ENCODE measurements at regions not wholly inside any gene's neighbourhood (a gene's known extent, or its start where the extent isn't known, plus 50 kb on each side); places are given as distances from the start of the nearest gene placed in this dataset.

DNA sequence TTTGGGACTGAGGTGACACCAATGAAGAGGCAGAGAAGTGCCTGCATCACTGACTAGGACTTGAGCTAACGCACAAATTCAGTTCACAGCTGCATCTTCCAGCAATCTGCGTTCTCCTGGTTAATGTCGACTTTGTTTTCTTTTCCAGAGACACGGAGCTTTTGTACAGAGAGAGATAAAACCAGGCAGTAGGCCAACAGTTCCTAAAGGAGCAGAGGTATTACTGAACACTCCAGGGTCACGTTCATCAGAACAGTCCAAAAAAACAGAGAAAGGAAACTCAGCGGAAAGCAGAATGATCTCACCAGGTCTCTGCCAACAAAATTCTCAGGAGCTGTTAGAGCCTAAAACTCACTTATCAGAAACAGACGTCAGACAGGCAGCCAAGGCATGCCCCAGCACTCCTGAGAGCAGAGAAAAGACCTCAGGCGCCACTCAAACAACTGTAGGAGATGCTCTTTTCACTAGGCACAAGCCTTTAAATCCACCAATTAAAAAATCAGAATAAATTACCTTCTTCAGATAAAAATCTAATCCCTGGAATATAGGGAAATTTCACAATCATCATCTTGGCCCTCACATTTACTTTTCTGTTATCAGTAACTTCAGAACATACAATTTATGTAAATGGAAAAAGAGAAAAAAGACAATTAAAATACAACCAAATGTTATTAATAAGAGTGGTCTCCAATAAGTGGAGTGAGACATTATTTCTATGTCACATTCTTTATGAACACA, 95.9 kb upstream of the SPTBN1 start:
- no peak for FAIRE-seq
- DNase-seq (ENCODE audit: insufficient read length, low spot score): no peak

DNA sequence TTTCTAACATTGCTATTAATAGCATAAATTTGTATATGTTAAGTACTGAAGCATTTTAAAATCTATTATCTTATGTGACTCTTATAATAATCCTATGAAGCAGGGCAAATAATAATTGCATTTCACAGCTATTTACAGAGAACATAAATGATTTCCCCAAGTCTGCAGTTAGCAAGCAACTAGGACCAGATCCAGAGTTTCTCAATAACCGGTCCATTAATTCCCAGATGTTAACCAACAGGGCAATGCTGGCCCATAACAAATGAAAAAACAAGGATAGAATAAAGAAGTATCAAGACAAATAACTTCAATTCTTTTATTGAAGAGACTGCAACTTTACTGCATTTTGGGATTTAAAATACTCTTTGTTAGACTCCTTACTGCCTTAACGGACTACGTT, 91.7 kb upstream of the SPTBN1 start:
- DNase-seq (ENCODE audit: insufficient read length, low spot score) (no peak), FAIRE-seq (no peak)

DNA sequence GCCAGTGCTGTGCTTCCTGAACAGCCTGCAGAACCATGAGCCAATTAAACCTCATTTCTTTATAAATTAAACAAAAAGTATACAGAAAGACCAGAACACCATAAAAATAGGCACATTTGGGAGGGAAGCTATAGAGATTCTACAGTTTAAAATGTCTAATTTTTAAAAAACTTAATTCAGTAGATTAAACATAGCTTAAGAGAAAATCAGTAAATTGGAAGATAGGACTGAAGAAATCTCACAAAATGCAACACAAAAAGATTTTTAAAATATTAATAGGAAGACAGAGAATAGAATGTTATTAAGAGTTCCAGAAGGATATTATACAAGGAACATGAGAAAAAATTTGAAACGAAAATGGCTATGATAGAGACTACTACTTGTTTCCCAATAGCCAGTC, 90.5 kb upstream of the SPTBN1 start:
- no peak for FAIRE-seq
- no peak for DNase-seq (ENCODE audit: insufficient read length, low spot score)

DNA sequence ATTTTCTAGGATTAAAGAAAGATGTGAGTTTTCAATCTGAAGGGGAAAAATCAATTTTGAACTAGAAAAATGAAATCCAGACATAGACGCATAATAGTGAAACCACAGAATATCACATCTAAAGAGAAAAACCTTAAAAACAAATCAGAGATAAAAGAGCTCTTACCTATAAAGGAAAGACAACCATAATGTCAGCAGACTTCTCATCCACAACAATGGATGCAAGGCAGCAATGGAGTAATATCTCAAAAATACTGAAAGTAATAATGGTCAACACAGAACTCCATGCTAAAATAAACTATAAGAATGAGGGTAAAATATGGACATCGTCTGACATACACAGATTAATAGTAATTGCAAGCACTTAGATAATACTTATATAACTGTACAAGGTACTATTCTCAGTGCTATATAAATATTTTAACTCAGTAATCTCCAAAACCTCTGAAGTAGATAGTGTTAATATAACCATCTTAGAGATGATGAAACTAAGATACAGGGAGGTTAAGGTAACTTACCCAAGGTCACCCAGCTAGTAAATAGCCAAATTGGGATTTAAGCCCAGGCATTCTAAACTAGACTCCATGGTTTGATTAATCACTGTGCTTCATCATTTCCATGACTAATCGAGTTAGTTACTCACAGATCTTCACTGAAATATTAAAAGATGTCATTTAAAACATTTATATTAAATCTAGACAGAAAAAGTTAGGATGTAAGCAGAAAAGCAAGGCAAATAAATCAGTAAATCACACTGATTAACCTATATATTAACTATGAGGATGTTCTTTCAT, 89.4 kb upstream of the SPTBN1 start:
- FAIRE-seq (no peak), DNase-seq (ENCODE audit: insufficient read length, low spot score) (no peak)

DNA sequence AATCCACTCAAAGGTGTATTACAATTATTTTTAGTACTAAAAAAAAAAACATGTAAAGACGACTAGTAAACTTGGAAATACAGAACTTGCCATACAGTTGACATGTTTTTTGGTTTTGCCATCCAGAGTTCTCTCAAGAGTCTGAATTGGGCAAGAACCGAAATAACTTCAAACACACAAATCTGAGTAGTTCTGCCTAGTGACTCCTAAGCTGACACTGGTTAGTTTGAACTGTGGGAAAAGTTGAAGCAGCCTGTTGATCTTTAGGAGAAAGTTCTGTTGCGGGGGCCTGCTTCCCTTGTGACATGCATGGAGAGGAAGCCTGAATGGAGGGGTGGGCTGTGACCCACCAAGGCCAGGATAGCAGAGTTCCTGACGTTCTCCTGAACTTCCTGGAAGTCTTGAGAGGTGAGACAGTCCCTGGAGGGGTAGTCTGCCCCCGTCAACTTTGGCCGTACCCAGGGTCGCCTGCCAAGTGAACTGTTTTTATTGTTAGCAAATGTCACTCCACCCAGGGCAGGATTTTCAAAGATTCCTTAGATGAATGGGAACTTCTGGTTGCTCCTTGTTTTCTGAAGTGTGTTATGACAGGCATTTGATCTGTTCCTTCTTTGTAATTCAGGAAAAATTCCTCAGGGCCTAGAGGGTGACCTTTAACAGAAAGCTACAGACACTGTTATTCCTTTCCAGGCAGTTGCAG, 85.6 kb upstream of the SPTBN1 start:
- no peak for FAIRE-seq
- DNase-seq (ENCODE audit: insufficient read length, low spot score): no peak

DNA sequence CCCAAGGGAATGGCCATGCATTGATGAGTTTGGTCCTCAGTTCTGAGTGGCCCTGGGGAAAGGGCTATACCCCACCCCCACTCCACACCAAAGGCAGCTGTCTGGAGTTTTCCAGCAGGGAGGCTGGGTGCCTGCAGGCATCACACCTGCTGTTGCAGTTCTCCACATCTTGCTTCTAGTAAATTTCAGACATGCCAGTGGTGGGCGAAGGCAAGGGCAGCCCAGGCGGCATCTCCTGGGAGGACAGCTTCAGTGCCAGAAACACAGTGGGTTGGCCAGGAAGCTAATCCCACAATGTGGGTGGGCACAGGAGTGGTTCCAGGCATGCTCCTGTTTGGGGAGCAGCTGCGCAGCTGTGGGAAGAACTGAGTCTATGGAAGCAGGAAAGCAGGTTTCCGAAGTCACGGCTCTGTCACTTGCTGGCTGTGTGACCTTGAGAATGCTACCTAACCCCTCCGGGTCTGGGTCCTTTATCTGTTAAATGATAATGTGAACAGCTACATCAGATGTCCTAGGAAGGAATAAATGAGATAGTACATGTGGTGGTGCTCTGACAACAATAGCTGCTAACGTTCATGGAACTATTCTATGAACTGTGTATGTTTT, 84.6 kb upstream of the SPTBN1 start:
- DNase-seq (ENCODE audit: insufficient read length, low spot score): no peak
- FAIRE-seq: peak; percentile 20

DNA sequence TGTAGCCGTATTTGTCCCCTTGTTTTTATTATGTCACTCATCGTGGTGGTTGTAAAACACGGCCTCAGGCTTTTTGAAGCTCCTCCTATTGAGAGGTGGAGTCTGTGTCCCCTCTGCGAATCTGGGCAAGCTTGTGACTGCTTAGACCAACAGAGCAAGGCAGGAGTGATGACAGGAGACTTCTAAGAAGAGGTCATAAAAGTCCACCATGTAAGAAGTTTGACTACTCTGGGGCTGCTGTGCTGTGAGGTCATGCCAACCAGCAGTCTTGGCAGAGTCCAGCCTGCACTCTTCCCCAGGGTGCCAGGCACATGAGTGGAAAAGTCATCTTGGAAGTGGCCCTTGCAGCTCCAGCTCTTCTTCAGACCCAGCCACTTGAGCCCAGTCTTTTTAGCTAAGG, 83.8 kb upstream of the SPTBN1 start:
- FAIRE-seq: no peak
- DNase-seq (ENCODE audit: insufficient read length, low spot score): no peak

DNA sequence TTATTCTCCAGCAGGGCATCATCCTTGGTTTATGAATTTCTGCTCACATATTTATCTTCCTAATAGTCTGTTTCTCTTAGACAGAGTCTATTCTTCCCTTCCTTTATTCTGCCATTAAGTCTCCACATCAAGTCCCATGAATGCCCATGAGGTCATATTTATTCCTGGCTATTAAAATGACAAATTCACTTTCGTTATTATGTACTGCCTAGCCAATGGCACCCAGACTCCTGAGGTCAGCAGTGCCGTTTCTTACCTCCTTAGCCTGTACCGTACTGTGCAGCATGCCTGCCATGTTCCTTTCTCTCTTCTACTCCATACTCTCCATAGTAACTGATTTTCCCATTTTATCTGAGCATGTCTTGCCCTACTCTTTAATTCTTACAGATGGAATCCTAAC, 82.3 kb upstream of the SPTBN1 start:
- no peak for FAIRE-seq
- DNase-seq (ENCODE audit: insufficient read length, low spot score): no peak

DNA sequence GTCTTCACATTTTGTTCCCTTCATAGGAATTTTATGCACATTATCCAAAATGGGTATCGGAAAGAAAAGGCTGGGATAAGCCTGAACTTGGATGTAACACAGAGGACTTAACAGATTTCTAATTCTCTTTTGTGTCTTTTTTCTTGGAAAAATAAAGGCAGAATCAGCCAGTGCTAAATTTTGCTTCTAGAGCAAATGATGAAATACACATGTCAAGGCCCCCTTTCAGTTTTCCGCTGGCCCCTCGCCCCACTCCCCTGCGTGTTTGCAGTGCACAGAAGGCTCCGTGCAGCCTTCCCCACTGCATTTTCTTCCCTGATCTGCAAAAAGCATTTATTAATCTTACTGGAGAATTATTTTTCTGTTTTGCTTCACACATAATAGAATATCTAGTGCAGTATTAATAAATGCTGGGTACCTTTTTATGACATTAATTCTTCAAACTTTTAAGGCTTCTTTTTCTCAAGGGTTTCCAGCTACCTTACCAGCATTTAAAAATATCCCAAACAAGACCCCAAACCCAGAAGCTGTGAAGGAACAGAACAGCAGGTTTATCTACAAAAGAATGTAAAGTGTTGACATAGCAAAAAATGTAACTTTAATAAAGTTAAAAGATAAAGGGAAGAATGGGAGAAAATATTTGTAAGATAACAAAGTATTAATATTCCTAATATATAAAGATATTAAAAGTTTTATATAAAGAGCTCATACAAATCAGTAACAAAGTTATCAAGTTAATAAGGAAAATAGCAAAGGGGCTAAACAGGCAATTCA, 81.3 kb upstream of the SPTBN1 start:
- DNase-seq (ENCODE audit: insufficient read length, low spot score) (no peak), FAIRE-seq (no peak)

DNA sequence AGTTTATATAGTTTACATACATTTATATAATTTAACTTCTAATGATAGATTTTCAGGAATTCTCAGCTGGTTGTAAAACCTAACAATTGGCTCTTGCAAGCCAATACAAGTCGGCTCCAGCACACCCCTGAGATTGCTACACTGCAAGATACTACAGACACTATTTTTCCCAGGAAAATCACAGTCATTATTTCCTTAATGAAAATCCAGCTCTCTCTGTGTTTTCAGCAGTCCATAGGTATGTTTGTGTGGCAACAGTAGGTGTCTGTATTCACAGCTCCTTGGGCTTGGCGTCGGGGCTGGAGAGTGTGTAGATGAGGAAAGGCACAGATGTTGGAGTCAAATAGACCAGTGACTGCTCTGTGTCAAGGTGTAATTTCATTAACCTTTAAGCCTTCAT, 78.7 kb upstream of the SPTBN1 start:
- no peak for FAIRE-seq
- no peak for DNase-seq (ENCODE audit: insufficient read length, low spot score)

DNA sequence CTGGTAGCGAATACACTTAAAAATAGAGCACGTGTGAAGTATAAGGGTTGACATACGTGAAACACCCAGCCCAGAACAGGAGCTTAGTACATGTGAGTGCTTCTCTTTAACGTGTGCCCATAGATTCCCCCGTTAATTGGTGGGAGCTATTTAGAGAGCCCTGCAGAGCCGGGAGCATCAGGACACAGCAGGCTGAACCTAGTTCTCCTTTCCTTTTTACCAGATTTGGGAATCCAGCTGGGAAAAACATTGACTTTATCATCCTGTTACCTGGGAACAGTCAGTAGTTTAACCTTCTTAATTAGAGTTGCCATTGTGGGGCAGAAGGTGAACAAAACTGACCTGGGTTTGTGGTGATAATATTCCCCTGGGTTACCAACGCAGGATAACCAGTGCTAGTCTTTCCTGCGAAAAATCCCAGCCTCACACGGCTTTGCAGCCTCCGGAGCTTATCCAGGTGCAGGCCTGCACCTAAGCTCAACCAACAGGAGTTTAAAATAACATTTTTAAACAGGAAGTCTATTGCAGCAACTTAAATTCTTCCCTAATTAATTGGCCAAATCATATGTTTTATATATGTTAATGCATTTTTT, 78.1 kb upstream of the SPTBN1 start:
- no peak for DNase-seq (ENCODE audit: insufficient read length, low spot score)
- FAIRE-seq: no peak

DNA sequence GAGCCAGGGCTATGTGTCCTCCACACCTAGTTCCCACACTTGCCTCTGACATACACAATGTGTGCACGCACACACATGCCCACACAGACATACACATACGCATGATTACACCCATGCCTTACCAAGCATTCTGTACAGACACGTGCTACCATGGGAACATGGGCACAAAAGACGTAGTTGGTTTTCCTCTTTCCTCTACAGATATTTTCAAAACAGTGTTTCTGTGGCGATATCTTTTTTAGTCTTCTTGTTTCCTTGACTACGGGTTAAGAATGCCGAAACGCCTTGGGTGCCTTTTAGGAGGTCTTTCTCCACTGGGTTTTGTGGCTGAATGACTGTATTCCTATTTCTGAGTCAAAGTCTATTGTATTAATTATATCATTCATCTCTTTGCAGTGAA, 75.5 kb upstream of the SPTBN1 start:
- DNase-seq (ENCODE audit: insufficient read length, low spot score) (no peak), FAIRE-seq (peak; percentile 31)

DNA sequence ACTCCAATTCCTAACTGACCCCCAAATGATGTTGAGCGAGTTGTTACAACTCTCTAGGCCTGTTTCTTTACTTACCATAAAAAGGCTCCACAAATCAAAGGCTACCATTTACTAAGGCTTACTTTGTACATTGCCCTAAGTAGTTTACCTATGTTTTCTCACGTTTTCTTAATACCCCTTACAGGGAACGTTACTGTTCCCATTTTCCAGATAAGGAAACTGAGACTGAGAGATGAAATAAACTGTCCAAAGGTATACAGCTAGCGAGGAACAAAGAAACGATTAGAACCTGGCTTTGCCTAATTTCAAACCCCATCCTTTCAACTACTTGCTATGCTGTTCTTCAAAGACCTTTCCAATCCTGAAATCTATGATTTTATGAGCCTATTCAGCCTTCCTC, 74.8 kb upstream of the SPTBN1 start:
- no peak for FAIRE-seq
- DNase-seq (ENCODE audit: insufficient read length, low spot score): no peak

DNA sequence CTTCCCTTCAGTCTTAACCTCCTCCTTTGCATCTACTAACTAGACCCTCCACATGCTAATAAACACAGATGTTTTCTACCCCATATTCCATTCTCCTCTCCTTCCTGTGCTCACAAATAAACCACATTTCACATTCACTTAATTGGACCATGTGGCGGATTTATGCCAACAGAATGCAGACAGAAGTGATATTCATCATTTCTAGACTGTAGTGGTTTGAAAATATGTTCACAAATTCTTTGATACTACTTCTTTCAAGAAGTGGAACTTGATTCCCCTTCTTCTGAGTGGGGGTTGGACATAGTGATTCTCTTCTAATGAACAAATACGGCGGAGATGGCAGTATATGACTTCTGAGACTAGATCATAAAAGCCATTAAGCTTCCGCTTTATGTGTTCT, 73.5 kb upstream of the SPTBN1 start:
- DNase-seq (ENCODE audit: insufficient read length, low spot score) (no peak), FAIRE-seq (no peak)

DNA sequence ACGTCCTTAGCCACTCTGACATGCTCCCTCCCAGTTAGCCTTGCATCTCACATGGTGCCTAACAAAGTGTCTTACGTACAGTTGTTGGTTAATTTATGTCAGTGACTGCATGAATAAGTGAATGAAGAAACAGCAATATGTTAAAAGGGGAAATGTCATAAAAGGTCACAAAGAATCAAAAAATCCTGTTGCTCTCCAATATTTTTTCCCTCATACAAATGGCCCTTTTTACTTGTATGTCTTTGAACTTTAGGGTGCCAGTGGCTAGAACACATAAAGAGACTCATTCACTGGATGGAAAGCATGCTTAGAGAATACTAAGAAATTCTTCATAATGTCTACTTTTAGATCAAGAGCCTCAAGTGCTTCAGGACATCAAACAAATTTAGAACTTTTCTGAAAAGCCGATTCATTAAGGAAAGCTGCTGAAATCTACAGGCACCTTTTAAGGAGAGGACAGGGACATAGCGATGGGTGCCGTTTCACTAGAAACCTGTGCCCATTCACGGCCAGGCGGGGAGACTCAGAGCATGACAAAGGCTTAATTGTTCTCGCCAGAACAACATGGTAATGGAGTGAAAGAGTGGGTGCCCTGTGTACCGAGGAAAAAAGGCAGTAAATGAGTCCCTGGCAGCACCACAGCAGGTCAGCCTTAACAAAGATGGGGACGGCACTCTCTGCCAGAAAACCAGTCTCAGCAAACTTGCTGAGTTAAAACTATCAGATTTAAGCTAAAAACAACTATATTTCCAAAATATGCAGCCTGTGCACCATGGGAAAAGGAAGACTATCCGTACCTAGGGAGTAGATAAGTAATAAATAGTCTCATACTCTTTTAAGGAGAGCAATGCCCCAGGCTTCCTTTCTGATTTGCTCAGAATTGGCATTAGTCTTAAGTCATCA, 71.6 kb upstream of the SPTBN1 start:
- DNase-seq (ENCODE audit: insufficient read length, low spot score): no peak
- no peak for FAIRE-seq

DNA sequence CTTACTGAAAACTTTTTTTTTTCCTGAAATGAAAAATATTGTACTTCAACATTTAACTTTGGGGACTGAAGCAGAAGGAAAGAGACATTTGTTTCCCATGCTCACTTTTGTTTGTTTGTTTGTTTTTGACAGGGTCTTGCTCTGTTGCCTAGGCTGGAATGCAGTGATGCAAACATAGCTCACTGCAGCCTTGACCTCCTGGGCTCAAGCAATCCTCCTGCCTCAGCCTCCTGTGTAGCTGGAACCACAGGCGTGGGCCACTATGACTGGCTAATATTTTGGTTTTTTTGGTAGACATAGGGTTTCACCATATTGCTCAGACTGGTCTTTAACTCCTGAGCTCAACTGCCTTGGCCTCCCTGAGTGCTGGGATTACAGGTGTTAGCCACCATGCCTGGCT, 70.9 kb upstream of the SPTBN1 start:
- DNase-seq (ENCODE audit: insufficient read length, low spot score) (no peak), FAIRE-seq (no peak)

DNA sequence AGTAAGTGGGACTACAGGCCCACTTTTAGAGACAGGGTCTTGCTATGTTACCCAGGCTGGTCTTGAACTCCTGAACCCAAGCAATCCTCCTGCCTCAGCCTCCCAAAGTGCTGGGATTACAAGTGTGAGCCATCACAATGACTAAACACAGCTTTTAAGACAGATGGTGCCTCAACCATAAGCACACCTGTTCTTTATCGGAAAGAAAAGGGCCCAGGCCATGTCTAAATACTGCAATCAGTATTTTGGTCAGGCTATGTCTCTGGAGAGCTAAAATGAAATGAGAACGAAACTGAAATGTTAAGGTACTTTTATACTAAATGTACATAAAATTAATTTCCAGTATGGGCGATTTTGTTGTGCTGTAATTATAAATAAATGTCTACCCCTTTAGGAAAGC, 69.5 kb upstream of the SPTBN1 start:
- no peak for FAIRE-seq
- DNase-seq (ENCODE audit: insufficient read length, low spot score): no peak

DNA sequence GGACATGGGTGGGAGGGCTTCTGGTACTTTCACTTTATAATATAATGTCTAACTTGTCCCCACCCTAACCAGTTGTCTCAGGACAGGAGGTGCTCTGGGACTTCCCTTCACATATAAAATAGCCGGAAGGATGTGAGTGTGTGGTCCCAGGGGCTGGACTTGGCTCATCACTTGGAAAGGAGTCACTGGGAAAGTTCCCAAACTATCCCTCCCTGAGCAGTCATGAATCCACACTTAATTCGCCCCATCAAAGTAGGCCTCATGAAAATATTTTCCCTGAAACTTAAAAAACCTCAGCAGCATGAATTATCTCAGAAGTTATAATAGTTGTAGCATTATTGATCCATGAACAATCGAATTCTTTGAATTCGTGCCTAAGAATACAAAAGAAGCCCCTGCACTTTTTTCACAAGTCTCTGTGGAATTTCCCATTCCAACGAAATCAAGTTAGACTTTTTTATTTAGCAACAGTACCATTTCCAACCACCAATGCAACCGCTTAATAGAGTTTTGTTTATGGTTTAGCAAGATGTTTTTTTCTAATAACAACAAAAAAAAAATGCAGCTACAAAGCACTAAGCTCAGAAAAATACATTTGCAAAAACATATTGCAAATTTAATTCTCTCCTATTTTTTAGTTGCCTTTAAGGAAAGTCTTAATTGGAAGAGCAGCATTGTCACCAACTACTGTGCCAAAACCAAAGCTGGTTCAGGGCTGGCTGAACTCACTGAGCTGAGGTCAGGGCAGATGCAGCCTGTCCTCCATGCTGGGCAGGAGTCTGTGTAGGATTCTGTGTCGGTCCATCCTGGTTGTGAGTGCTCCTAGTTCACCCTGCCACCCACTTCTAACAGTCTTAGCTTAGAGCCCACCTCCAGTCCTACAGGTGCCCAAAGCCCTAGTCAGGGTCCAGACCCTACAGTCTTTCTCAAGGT, 68.8 kb upstream of the SPTBN1 start:
- DNase-seq (ENCODE audit: insufficient read length, low spot score) (no peak), FAIRE-seq (no peak)

Data from HTR-8/SVneo (cell line).